GM23248 (cell line): ENCODE measurements at regions not wholly inside any gene's neighbourhood (a gene's known extent, or its start where the extent isn't known, plus 50 kb on each side); places are given as distances from the start of the nearest gene placed in this dataset.

Source experiments
- DNase-seq: peaks from one replicate; pipeline ENCODE4 v3.0.0-alpha.2; 2015
- H2AFZ ChIP-seq: fragments of 200-600 bp; sonication (generic); 2 replicates; pipeline ENCODE4 v1.6.1; 2016; ENCODE audit warnings: antibody characterized with exemption
- H3F3A ChIP-seq: fragments of 200-600 bp; sonication (generic); 2 replicates; pipeline ENCODE4 v1.6.1; 2016; ENCODE audit warnings: mild to moderate bottlenecking, antibody characterized with exemption, mixed run types; ENCODE audit not compliant: insufficient read depth
- H3K27ac ChIP-seq: fragments of 200-600 bp; sonication (generic); 2 replicates; pipeline ENCODE4 v1.5.1; 2016; ENCODE audit warnings: mild to moderate bottlenecking
- H3K27me3 ChIP-seq: fragments of 200-600 bp; sonication (generic); replicated peaks from 2 replicates; pipeline ENCODE4 v1.6.1; 2016; ENCODE audit warnings: mild to moderate bottlenecking; ENCODE audit not compliant: insufficient read depth
- H3K36me3 ChIP-seq: fragments of 200-600 bp; sonication (generic); 2 replicates; pipeline ENCODE4 v1.6.1; 2016; ENCODE audit warnings: low read depth, mild to moderate bottlenecking
- H3K4me1 ChIP-seq: fragments of 200-600 bp; sonication (generic); 2 replicates; pipeline ENCODE4 v1.6.1; 2016; ENCODE audit warnings: mild to moderate bottlenecking; ENCODE audit not compliant: insufficient read depth
- H3K4me2 ChIP-seq: fragments of 200-600 bp; sonication (generic); one replicate; pipeline ENCODE4 v1.6.1; 2016; ENCODE audit warnings: mild to moderate bottlenecking; ENCODE audit not compliant: unreplicated experiment
- H3K4me3 ChIP-seq: fragments of 200-600 bp; sonication (generic); 2 replicates; pipeline ENCODE4 v1.5.1; 2016; ENCODE audit warnings: mild to moderate bottlenecking
- H3K79me2 ChIP-seq: fragments of 200-600 bp; sonication (generic); 2 replicates; pipeline ENCODE4 v1.6.1; 2016; ENCODE audit warnings: mild to moderate bottlenecking; ENCODE audit not compliant: insufficient read depth
- H3K9ac ChIP-seq: fragments of 200-600 bp; sonication (generic); 2 replicates; pipeline ENCODE4 v1.6.1; 2016; ENCODE audit warnings: mild to moderate bottlenecking
- H3K9me2 ChIP-seq: fragments of 200-600 bp; sonication (generic); 2 replicates; pipeline ENCODE4 v1.6.1; 2016; ENCODE audit warnings: mixed run types, mild to moderate bottlenecking, moderate library complexity; ENCODE audit not compliant: insufficient read depth
- H3K9me3 ChIP-seq: fragments of 200-600 bp; sonication (generic); one replicate; pipeline ENCODE4 v1.6.1; 2017; ENCODE audit warnings: low read depth
- H4K20me1 ChIP-seq: fragments of 200-600 bp; sonication (generic); 2 replicates; pipeline ENCODE4 v1.6.0; 2016; ENCODE audit not compliant: insufficient read depth
- EZH2 ChIP-seq: fragments of 200-600 bp; sonication (generic); IDR thresholded peaks from 2 replicates; pipeline ENCODE4 v1.6.1; 2018; ENCODE audit warnings: antibody characterized with exemption, mild to moderate bottlenecking; ENCODE audit not compliant: insufficient read depth, poor library complexity, severe bottlenecking
- EZH2phosphoT487 ChIP-seq: fragments of 200-600 bp; sonication (generic); IDR thresholded peaks from 2 replicates; pipeline ENCODE4 v1.6.1; 2018; ENCODE audit warnings: antibody characterized with exemption, moderate library complexity, mild to moderate bottlenecking, low read depth; ENCODE audit not compliant: insufficient read depth
- WGBS, 2 experiments: methylation state at CpG; one replicate each; pipeline ENCODE4 v1.1.6; 2015 to 2017; ENCODE audit warnings: low lambda C conversion rate in 2 of 2, low coverage in 1 of 2; ENCODE audit errors: missing lambda C conversion rate in 2 of 2; 5-methylcytosine and 5-hydroxymethylcytosine counted together
- in situ Hi-C: fragments of 300-500 bp; cut with MboI; formaldehyde crosslinking; loops from 2 replicates; pipeline ENCODE4 v1.15.0; 2020

GRCh38 chrX:110417128-110417527 lies 58.5 kb downstream of the RTL9 start:
- Histone ChIP-seq H3K4me1 (peaks cover 44% of the 10 kb centered on the region), H3K9me3 (no peaks in the 10 kb centered on the region), H3K9me2 (no peaks in the 10 kb centered on the region), H4K20me1 (no peaks in the 10 kb centered on the region), H3K4me2 (no peak overlapping the region), H3F3A (peaks cover 39% of the 10 kb centered on the region; the same call in 1 of the 2 replicates), H3K79me2 (no peaks in the 10 kb centered on the region), H3K9ac (no peak overlapping the region), H2AFZ (no peak overlapping the region), H3K36me3 (no peaks in the 10 kb centered on the region), H3K27me3 (no peaks in the 10 kb centered on the region), H3K27ac (no peak overlapping the region), H3K4me3 (no peak overlapping the region)
- TF ChIP-seq EZH2 (no peak), EZH2phosphoT487 (no peak)
- DNase-seq: no peak
- in situ Hi-C loops: loop anchor here (25.0 kb wide), 2 partner anchors 505 to 705 kb away; no protein-coding TSS in a partner anchor
- WGBS, 2 experiments: 84 to 90% methylated on average over 3 to 4 of the region's 4 CpGs

GRCh38 chrX:110418316-110419235 lies 59.9 kb downstream of the RTL9 start:
- Histone ChIP-seq H3K79me2 (no peaks in the 10 kb centered on the region), H3K27me3 (no peaks in the 10 kb centered on the region), H3K9me3 (no peaks in the 10 kb centered on the region), H3K4me3 (0 out of 2 replicates have a peak overlapping the region, but pooled peaks have one; percentile 11), H3K9me2 (no peaks in the 10 kb centered on the region), H3K36me3 (no peaks in the 10 kb centered on the region), H3K4me1 (peaks cover 35% of the 10 kb centered on the region), H4K20me1 (no peaks in the 10 kb centered on the region), H3K27ac (peak overlapping the region; percentile 68), H3K9ac (peak overlapping the region; percentile 66), H3F3A (peaks cover 35% of the 10 kb centered on the region; the same call in 1 of the 2 replicates), H3K4me2 (peak overlapping the region; percentile 70), H2AFZ (peak overlapping the region; percentile 85)
- WGBS, 2 experiments: 17% methylated on average over 22 of the region's 22 CpGs
- DNase-seq: peak; percentile 79
- in situ Hi-C loops: loop anchor here (25.0 kb wide), 2 partner anchors 506 to 706 kb away; no protein-coding TSS in a partner anchor
- TF ChIP-seq EZH2 (no peak), EZH2phosphoT487 (no peak)

- peak overlapping the region; percentile 68; the same call in 1 of the 2 replicates for H3K27ac ChIP-seq
Observed at GRCh38 chrX:110419512-110419911, 60.9 kb downstream of the RTL9 start.

GRCh38 chrX:110420771-110421499 lies 62.3 kb downstream of the RTL9 start:
- H3F3A ChIP-seq: peaks cover 13% of the 10 kb centered on the region; the same call in 1 of the 2 replicates
- H3K9me2 ChIP-seq: no peaks in the 10 kb centered on the region
- H3K4me1 ChIP-seq: peaks cover 13% of the 10 kb centered on the region; the same call in 1 of the 2 replicates
- no peak overlapping the region for H3K9ac ChIP-seq
- H3K4me2 ChIP-seq: no peak overlapping the region
- DNase-seq: peak; percentile 34
- no peaks in the 10 kb centered on the region for H4K20me1 ChIP-seq
- no peaks in the 10 kb centered on the region for H3K9me3 ChIP-seq
- no peak overlapping the region for H3K4me3 ChIP-seq
- TF ChIP-seq EZH2 (no peak), EZH2phosphoT487 (no peak)
- H3K27ac ChIP-seq: no peak overlapping the region
- in situ Hi-C loops: loop anchor here (25.0 kb wide), 2 partner anchors 509 to 709 kb away; no protein-coding TSS in a partner anchor
- no peaks in the 10 kb centered on the region for H3K79me2 ChIP-seq
- no peak overlapping the region for H2AFZ ChIP-seq
- no peaks in the 10 kb centered on the region for H3K36me3 ChIP-seq
- no peaks in the 10 kb centered on the region for H3K27me3 ChIP-seq
- 29 to 36% methylated on average over 9 of the region's 9 CpGs for WGBS, 2 experiments

More at GRCh38 chrX:110419512-110419911, 60.9 kb downstream of the RTL9 start:
- peaks cover 25% of the 10 kb centered on the region for H3K4me1 ChIP-seq
- no peaks in the 10 kb centered on the region for H3K9me2 ChIP-seq
- no peaks in the 10 kb centered on the region for H3K36me3 ChIP-seq
- H3K4me3 ChIP-seq: no peak overlapping the region
- in situ Hi-C loops: loop anchor here (25.0 kb wide), 2 partner anchors 507 to 707 kb away; no protein-coding TSS in a partner anchor
- no peak overlapping the region for H3K9ac ChIP-seq
- no peaks in the 10 kb centered on the region for H3K79me2 ChIP-seq
- 18 to 29% methylated on average over 1 of the region's 1 CpG for WGBS, 2 experiments
- no peaks in the 10 kb centered on the region for H3K9me3 ChIP-seq
- no peaks in the 10 kb centered on the region for H4K20me1 ChIP-seq
- TF ChIP-seq EZH2 (no peak), EZH2phosphoT487 (no peak)
- peaks cover 26% of the 10 kb centered on the region; the same call in 1 of the 2 replicates for H3F3A ChIP-seq
- DNase-seq: no peak
- no peaks in the 10 kb centered on the region for H3K27me3 ChIP-seq
- H2AFZ ChIP-seq: no peak overlapping the region
- no peak overlapping the region for H3K4me2 ChIP-seq
